ENCODE measurements at regions not wholly inside any gene's neighbourhood (a gene's known extent, or its start where the extent isn't known, plus 50 kb on each side); places are given as distances from the start of the nearest gene placed in this dataset.

- Histone ChIP-seq H3K9me3 (replicated peaks; ENCODE audit: control insufficient read depth, insufficient read depth, low read depth, low read length) (no peaks in the 10 kb centered on the region), H3K36me3 (ENCODE audit: control insufficient read depth, insufficient read depth, low read length) (no peaks in the 10 kb centered on the region), H3K27ac (ENCODE audit: extremely low read depth, low read depth, low read length) (no peak overlapping the region), H3K4me1 (replicated peaks in 1 of 2; ENCODE audit: control insufficient read depth in 2 of 2, insufficient read depth in 2 of 2, low read length in 2 of 2) (no peaks in the 10 kb centered on the region), H3K9me1 (ENCODE audit: control insufficient read depth, insufficient read depth, low read length) (no peaks in the 10 kb centered on the region), H3K9ac (ENCODE audit: insufficient read depth in 1 of 2, low read depth in 2 of 2, low read length in 2 of 2) (no peak overlapping the region), H4K20me1 (replicated peaks; ENCODE audit: control insufficient read depth, insufficient read depth, low read length) (no peaks in the 10 kb centered on the region), H3K79me2 (ENCODE audit: control insufficient read depth, insufficient read depth, low read length) (no peaks in the 10 kb centered on the region), H3K27me3 (ENCODE audit: control insufficient read depth in 2 of 2, insufficient read depth in 2 of 2, low read length in 2 of 2) (no peaks in the 10 kb centered on the region), H3K4me3 (no peak overlapping the region), H2AFZ (ENCODE audit: low read depth, low read length) (no peak overlapping the region), H3K4me2 (ENCODE audit: insufficient read depth, low read length) (no peak overlapping the region)
- FAIRE-seq (no peak), ATAC-seq (no peak), DNase-seq (ENCODE audit: extremely low read depth in 1 of 4, low spot score in 3 of 4) (no peak)
- in situ Hi-C loops (cut with MboI) (no loop called here), intact Hi-C loops (cut with micrococcal nuclease) (no loop called here)
- 27% methylated on average over 3 of the region's 3 CpGs for WGBS (ENCODE audit: insufficient coverage, low coverage, missing lambda C conversion rate)
- CTCF ChIA-PET (ENCODE audit: low intra/inter-chr PET ratio) = no interaction called here
- BruUV-seq (replicated peaks) = no TSS peak
- POLR2A ChIA-PET = interaction anchor here (0.6 kb wide), 1 partner anchor 166 kb away, joined by 5 read pairs; no protein-coding TSS in a partner anchor
- TF ChIP-seq MAZ (CRISPR knock-in tag; conservative IDR thresholded peaks at IDR 0.05 in 1 of 2, IDR thresholded peaks at IDR 0.05 in 1 of 2) = no peak
- no peak for TF ChIP-seq SRSF3 (IDR thresholded peaks at IDR 0.05; ENCODE audit: insufficient read depth, low read length)
- TF ChIP-seq ZNF253 (CRISPR knock-in tag; conservative IDR thresholded peaks at IDR 0.05) = no peak
- TF ChIP-seq ZNF75A (CRISPR knock-in tag; IDR thresholded peaks at IDR 0.05) = no peak
- TF ChIP-seq ZZZ3 (IDR thresholded peaks at IDR 0.05) = no peak
- TF ChIP-seq ETS2 (tag; IDR thresholded peaks at IDR 0.05; ENCODE audit: borderline replicate concordance, poor library complexity, severe bottlenecking) = no peak
- TF ChIP-seq, protein P1, sequence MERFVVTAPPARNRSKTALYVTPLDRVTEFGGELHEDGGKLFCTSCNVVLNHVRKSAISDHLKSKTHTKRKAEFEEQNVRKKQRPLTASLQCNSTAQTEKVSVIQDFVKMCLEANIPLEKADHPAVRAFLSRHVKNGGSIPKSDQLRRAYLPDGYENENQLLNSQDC (CRISPR knock-in tag; IDR thresholded peaks at IDR 0.05) = no peak
- TF ChIP-seq, protein P2, sequence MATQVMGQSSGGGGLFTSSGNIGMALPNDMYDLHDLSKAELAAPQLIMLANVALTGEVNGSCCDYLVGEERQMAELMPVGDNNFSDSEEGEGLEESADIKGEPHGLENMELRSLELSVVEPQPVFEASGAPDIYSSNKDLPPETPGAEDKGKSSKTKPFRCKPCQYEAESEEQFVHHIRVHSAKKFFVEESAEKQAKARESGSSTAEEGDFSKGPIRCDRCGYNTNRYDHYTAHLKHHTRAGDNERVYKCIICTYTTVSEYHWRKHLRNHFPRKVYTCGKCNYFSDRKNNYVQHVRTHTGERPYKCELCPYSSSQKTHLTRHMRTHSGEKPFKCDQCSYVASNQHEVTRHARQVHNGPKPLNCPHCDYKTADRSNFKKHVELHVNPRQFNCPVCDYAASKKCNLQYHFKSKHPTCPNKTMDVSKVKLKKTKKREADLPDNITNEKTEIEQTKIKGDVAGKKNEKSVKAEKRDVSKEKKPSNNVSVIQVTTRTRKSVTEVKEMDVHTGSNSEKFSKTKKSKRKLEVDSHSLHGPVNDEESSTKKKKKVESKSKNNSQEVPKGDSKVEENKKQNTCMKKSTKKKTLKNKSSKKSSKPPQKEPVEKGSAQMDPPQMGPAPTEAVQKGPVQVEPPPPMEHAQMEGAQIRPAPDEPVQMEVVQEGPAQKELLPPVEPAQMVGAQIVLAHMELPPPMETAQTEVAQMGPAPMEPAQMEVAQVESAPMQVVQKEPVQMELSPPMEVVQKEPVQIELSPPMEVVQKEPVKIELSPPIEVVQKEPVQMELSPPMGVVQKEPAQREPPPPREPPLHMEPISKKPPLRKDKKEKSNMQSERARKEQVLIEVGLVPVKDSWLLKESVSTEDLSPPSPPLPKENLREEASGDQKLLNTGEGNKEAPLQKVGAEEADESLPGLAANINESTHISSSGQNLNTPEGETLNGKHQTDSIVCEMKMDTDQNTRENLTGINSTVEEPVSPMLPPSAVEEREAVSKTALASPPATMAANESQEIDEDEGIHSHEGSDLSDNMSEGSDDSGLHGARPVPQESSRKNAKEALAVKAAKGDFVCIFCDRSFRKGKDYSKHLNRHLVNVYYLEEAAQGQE (IDR thresholded peaks at IDR 0.05; ENCODE audit: borderline replicate concordance) = no peak
- TF ChIP-seq, protein P2 (CRISPR knock-in tag; IDR thresholded peaks at IDR 0.05; ENCODE audit: low read depth) = no peak
- no peak for TF ChIP-seq MNT (conservative IDR thresholded peaks at IDR 0.05)
- no peak for TF ChIP-seq SMARCE1 (IDR thresholded peaks at IDR 0.05)
These were observed 1730.4 kb downstream of the SI start for GRCh38 chr3:163347944-163348343.
